ENCODE measurements at regions not wholly inside any gene's neighbourhood (a gene's known extent, or its start where the extent isn't known, plus 50 kb on each side); places are given as distances from the start of the nearest gene placed in this dataset.

- TF ChIP-seq CTCF (IDR thresholded peaks at IDR 0.05) (no peak), POLR2A (IDR thresholded peaks at IDR 0.05) (no peak)
Observed at GRCh38 chr6:109221543-109222195, 126.4 kb downstream of the CEP57L1 start.
